HEK293T (cell line): ENCODE measurements at regions not wholly inside any gene's neighbourhood (a gene's known extent, or its start where the extent isn't known, plus 50 kb on each side); places are given as distances from the start of the nearest gene placed in this dataset.

Source experiments
- HDGF ChIP-seq: fragments of 450-650 bp; IDR thresholded peaks from 2 replicates; pipeline ENCODE4 v1.6.1; 2017; ENCODE audit warnings: antibody characterized with exemption, borderline replicate concordance
- SP1 ChIP-seq: fragments of 450-650 bp; IDR thresholded peaks from 2 replicates; pipeline ENCODE4 v1.6.1; 2017

DNA sequence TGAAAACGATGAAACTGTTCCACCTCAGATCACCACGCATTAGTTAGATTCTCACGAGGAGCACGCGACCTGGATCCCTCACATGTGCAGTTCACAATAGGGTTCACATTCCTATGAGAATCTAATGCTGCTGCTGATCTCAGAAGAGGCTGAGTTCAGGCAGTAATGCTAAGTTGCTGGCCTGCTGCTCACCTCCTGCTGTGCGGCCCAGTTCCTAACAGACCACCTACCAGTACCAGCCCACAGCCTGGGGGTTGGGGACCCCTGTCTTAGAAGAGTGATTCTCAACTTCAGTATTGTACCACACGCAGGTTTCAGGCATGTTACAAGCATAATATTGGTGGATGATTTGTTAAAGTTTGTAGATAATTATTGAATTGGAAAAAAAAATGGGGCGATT lies 182.7 kb downstream of the BLID start:
- no peak for TF ChIP-seq HDGF
- no peak for TF ChIP-seq SP1
